SK-N-SH treated with all-trans-retinoic acid at 6 μM for 48 hours (cell line): ENCODE measurements at regions not wholly inside any gene's neighbourhood (a gene's known extent, or its start where the extent isn't known, plus 50 kb on each side); places are given as distances from the start of the nearest gene placed in this dataset.

Experiments
- ARNTL ChIP-seq: fragments of 450-650 bp; formaldehyde crosslinking; IDR thresholded peaks from 2 replicates; pipeline ENCODE4 v1.5.0; 2020; ENCODE audit warnings: low read depth, mild to moderate bottlenecking, moderate library complexity, borderline replicate concordance
- BACH2 ChIP-seq: fragments of 250-450 bp; sonication (Bioruptor Pico); IDR thresholded peaks from 2 replicates; pipeline ENCODE4 v1.9.0; 2021; ENCODE audit warnings: mild to moderate bottlenecking, borderline replicate concordance
- CREB5 ChIP-seq: fragments of 250-450 bp; sonication (Bioruptor Pico); IDR thresholded peaks from 2 replicates; pipeline ENCODE4 v1.5.1; 2020; ENCODE audit warnings: low read depth, mild to moderate bottlenecking, moderate library complexity
- GLIS3 ChIP-seq: fragments of 250-450 bp; sonication (Bioruptor Pico); IDR thresholded peaks from 2 replicates; pipeline ENCODE4 v1.5.0; 2020; ENCODE audit warnings: mild to moderate bottlenecking, moderate library complexity
- PATZ1 ChIP-seq: fragments of 250-450 bp; sonication (Bioruptor Pico); IDR thresholded peaks from 2 replicates; pipeline ENCODE4 v1.8.0; 2020; ENCODE audit warnings: mild to moderate bottlenecking, moderate library complexity, borderline replicate concordance
- POU6F1 ChIP-seq: fragments of 250-450 bp; sonication (Bioruptor Pico); IDR thresholded peaks from 2 replicates; pipeline ENCODE4 v1.8.0; 2021; ENCODE audit warnings: low read depth, mild to moderate bottlenecking, moderate library complexity, borderline replicate concordance
- RARB ChIP-seq: fragments of 250-450 bp; sonication (Bioruptor Pico); IDR thresholded peaks from 2 replicates; pipeline ENCODE4 v1.8.0; 2021; ENCODE audit warnings: mild to moderate bottlenecking, moderate library complexity
- TCF4 ChIP-seq: fragments of 250-450 bp; sonication (Bioruptor Pico); IDR thresholded peaks from 2 replicates; pipeline ENCODE4 v1.8.0; 2021; ENCODE audit warnings: mild to moderate bottlenecking, moderate library complexity, borderline replicate concordance
- TOX ChIP-seq: fragments of 250-450 bp; sonication (Bioruptor Pico); IDR thresholded peaks from 2 replicates; pipeline ENCODE4 v1.8.0; 2021; ENCODE audit warnings: mild to moderate bottlenecking, moderate library complexity, borderline replicate concordance
- TSHZ2 ChIP-seq: fragments of 250-450 bp; sonication (Bioruptor Pico); IDR thresholded peaks from 2 replicates; pipeline ENCODE4 v1.5.0; 2020; ENCODE audit warnings: mild to moderate bottlenecking, moderate library complexity
- ZC3H10 ChIP-seq: fragments of 250-450 bp; sonication (Bioruptor Pico); IDR thresholded peaks from 2 replicates; pipeline ENCODE4 v1.5.1; 2021; ENCODE audit warnings: mild to moderate bottlenecking, moderate library complexity
- ZFP30 ChIP-seq: fragments of 450-650 bp; formaldehyde crosslinking; IDR thresholded peaks from 2 replicates; pipeline ENCODE4 v1.5.0; 2022; ENCODE audit warnings: mild to moderate bottlenecking, moderate library complexity

- no peak for TF ChIP-seq PATZ1 (CRISPR knock-in tag)
- no peak for TF ChIP-seq BACH2 (CRISPR knock-in tag)
- TF ChIP-seq GLIS3, result no peak
- no peak for TF ChIP-seq CREB5 (CRISPR knock-in tag)
- TF ChIP-seq TOX (CRISPR knock-in tag), result no peak
- no peak for TF ChIP-seq ARNTL (CRISPR knock-in tag)
- no peak for TF ChIP-seq ZC3H10 (CRISPR knock-in tag)
- TF ChIP-seq TSHZ2 (CRISPR knock-in tag), result no peak
- no peak for TF ChIP-seq POU6F1 (CRISPR knock-in tag)
- TF ChIP-seq ZFP30, result no peak
- TF ChIP-seq TCF4 (CRISPR knock-in tag), result no peak
- TF ChIP-seq RARB (CRISPR knock-in tag), result no peak
These were observed 171.3 kb upstream of the CDH12 start for GRCh38 chr5:23024470-23024869.
